Ovary (tissue), 7 donors: ENCODE measurements at regions not wholly inside any gene's neighbourhood (a gene's known extent, or its start where the extent isn't known, plus 50 kb on each side); places are given as distances from the start of the nearest gene placed in this dataset.

Experiments
- DNase-seq, 5 donors: peaks; one replicate each; pipeline ENCODE4 v3.0.0-alpha.2; 2019 to 2020
- H3K27ac ChIP-seq, 2 donors: fragments of 200-600 bp; one replicate each; pipeline versions ENCODE4 v1.5.1 to v1.8.0; 2019 to 2022
- H3K27me3 ChIP-seq: fragments of 200-600 bp; one replicate; pipeline ENCODE4 v1.8.0; 2022
- H3K36me3 ChIP-seq: fragments of 200-600 bp; sonication (generic); one replicate; pipeline ENCODE4 v1.5.1; 2019
- H3K4me1 ChIP-seq: one replicate; pipeline ENCODE4 v1.8.1; 2013; ENCODE audit warnings: mild to moderate bottlenecking, moderate library complexity; ENCODE audit not compliant: insufficient read depth
- H3K4me3 ChIP-seq: fragments of 200-600 bp; sonication (generic); one replicate; pipeline ENCODE4 v1.5.1; 2017
- H3K9me3 ChIP-seq, 2 donors: fragments of 200-600 bp in 1 of 2; sonication (generic) in 1 of 2; one replicate each; pipeline versions ENCODE4 v1.5.1 to v1.8.1; 2013 to 2019; ENCODE audit warnings: mild to moderate bottlenecking in 1 of 2, moderate library complexity in 1 of 2
- CTCF ChIP-seq, 3 donors: fragments of 450-650 bp in 2 of 3; fragments of 200-600 bp in 1 of 3; IDR thresholded peaks; one replicate each; pipeline versions ENCODE4 v1.5.1 to v1.8.0; 2016 to 2022; ENCODE audit warnings: antibody characterized with exemption in 3 of 3, mild to moderate bottlenecking in 1 of 3
- EP300 ChIP-seq: sonication (generic); formaldehyde crosslinking; IDR thresholded peaks from one replicate; pipeline ENCODE4 v1.6.1; 2017; ENCODE audit warnings: antibody characterized with exemption
- POLR2A ChIP-seq: fragments of 450-650 bp; IDR thresholded peaks from one replicate; pipeline ENCODE4 v1.6.1; 2017; ENCODE audit warnings: antibody characterized with exemption, mild to moderate bottlenecking, moderate library complexity
- WGBS, 3 donors: extraction: QIAGEN DNeasy Blood & Tissue Kit in 1 of 3; methylation state at CpG; one replicate each; pipeline versions ENCODE4 v1.1.5 to v1.1.7; 2013 to 2017; 5-methylcytosine and 5-hydroxymethylcytosine counted together
- intact Hi-C, 4 donors: fragments of 100-400 bp; cut with DNase I; formaldehyde crosslinking; loops; one replicate each; pipeline versions ENCODE4 v1.11.0 to v1.15.1; 2022 to 2023
- donor health status: DM: no; HTN: no; CAD: no; lungs with moderate emphysema.
- donor health status: DM: no; HTN: no; CAD: no.
- donor health status: Bipolar disorder and iron deficiency.
- donor health status: DM: no; HTN: no; CAD: no.
- donor health status: DM: yes; HTN: yes; CAD: no.

- Histone ChIP-seq H3K9me3 (no peaks in the 10 kb centered on the region), H3K4me1 (peaks cover 2% of the 10 kb centered on the region), H3K4me3 (no peak overlapping the region), H3K36me3 (no peaks in the 10 kb centered on the region), H3K27ac (no peak overlapping the region), H3K27me3 (no peaks in the 10 kb centered on the region)
- intact Hi-C loops, result no loop called here
- peak; percentile 31 to 79 (median 44) for DNase-seq
- TF ChIP-seq EP300 (no peak), CTCF (IDR thresholded peaks at IDR 0.05) (no peak), POLR2A (no peak)
- WGBS, 3 donors, result 48 to 70% (median 63%) methylated on average over 4 of the region's 4 CpGs
These were observed 75.6 kb upstream of the KAZN start for GRCh38 chr1:14522926-14523241.

- TF ChIP-seq EP300 (no peak), CTCF (IDR thresholded peaks at IDR 0.05) (no peak), POLR2A (no peak)
- WGBS, 3 donors, result 74 to 83% (median 79%) methylated on average over 3 of the region's 3 CpGs
- intact Hi-C loops, result no loop called here
- no peak overlapping the region for H3K4me3 ChIP-seq
- DNase-seq, result no peak
- no peaks in the 10 kb centered on the region for H3K9me3 ChIP-seq
- H3K27ac ChIP-seq, result no peak overlapping the region
- H3K36me3 ChIP-seq, result no peaks in the 10 kb centered on the region
- no peaks in the 10 kb centered on the region for H3K27me3 ChIP-seq
- H3K4me1 ChIP-seq, result no peaks in the 10 kb centered on the region
These were observed 73.5 kb upstream of the KAZN start for GRCh38 chr1:14524826-14525636.

GRCh38 chr1:14529475-14529874 is 69.0 kb upstream of the KAZN start:
- Histone ChIP-seq H3K27ac (no peak overlapping the region), H3K36me3 (no peaks in the 10 kb centered on the region), H3K4me3 (no peak overlapping the region), H3K27me3 (no peaks in the 10 kb centered on the region), H3K4me1 (no peaks in the 10 kb centered on the region), H3K9me3 (no peaks in the 10 kb centered on the region)
- TF ChIP-seq POLR2A (no peak), EP300 (no peak), CTCF (IDR thresholded peaks at IDR 0.05) (no peak)
- WGBS, 3 donors, result 38 to 59% (median 46%) methylated on average over 2 of the region's 2 CpGs
- intact Hi-C loops, result no loop called here
- no peak for DNase-seq

- DNase-seq, result no peak
- TF ChIP-seq CTCF (IDR thresholded peaks at IDR 0.05) (no peak), POLR2A (no peak), EP300 (no peak)
- Histone ChIP-seq H3K36me3 (no peaks in the 10 kb centered on the region), H3K27ac (no peak overlapping the region), H3K4me3 (no peak overlapping the region), H3K27me3 (no peaks in the 10 kb centered on the region), H3K9me3 (no peaks in the 10 kb centered on the region), H3K4me1 (no peaks in the 10 kb centered on the region)
- intact Hi-C loops, result no loop called here
- 59 to 70% (median 65%) methylated on average over 4 of the region's 4 CpGs for WGBS, 3 donors
These were observed 67.0 kb upstream of the KAZN start for GRCh38 chr1:14531519-14531918.
